ENCODE measurements at regions not wholly inside any gene's neighbourhood (a gene's known extent, or its start where the extent isn't known, plus 50 kb on each side); places are given as distances from the start of the nearest gene placed in this dataset.
A peak's percentile ranks its signal among the peaks of the same experiment; 100 is the strongest.

GRCh38 chr9:28209130-28209529 is 635.8 kb upstream of the C9orf72 start:
- intact Hi-C loops (cut with micrococcal nuclease; ENCODE audit: unreplicated experiment), result no loop called here
- ATAC-seq (no peak), DNase-seq (ENCODE audit: low read depth, low spot score) (no peak)
- no TSS peak for BruUV-seq (replicated peaks)
- ChIA-PET POLR2A (no interaction called here), CTCF (no interaction called here)
- TF ChIP-seq TCF7L2 (IDR thresholded peaks at IDR 0.05; ENCODE audit: low read depth, low read length) (no peak), SIN3A (IDR thresholded peaks at IDR 0.05; ENCODE audit: borderline replicate concordance, insufficient read depth, low read depth, low read length) (no peak), REST (IDR thresholded peaks at IDR 0.05; ENCODE audit: insufficient read depth in 1 of 2, low read depth in 2 of 2, low read length in 1 of 2) (no peak), CTCF (IDR thresholded peaks at IDR 0.05) (no peak), POLR2AphosphoS5 (IDR thresholded peaks at IDR 0.05; ENCODE audit: low read depth, low read length) (no peak)
- in situ Hi-C loops (cut with HindIII; ENCODE audit: low pct_unique_long_range_greater_than_20kb, low sequenced_read_pairs), result no loop called here
- H3K9me3 ChIP-seq (ENCODE audit: control insufficient read depth, insufficient read depth, low read depth, low read length), result no peaks in the 10 kb centered on the region
- no peaks in the 10 kb centered on the region for H3K27me3 ChIP-seq (ENCODE audit: control insufficient read depth, insufficient read depth, low read length)
- no peaks in the 10 kb centered on the region for H3K4me1 ChIP-seq (ENCODE audit: control insufficient read depth, insufficient read depth, low read length)
- H3K27ac ChIP-seq (ENCODE audit: low read length), result no peak overlapping the region
- no peaks in the 10 kb centered on the region for H3K36me3 ChIP-seq (ENCODE audit: control insufficient read depth, insufficient read depth, low read length)
- H3K4me3 ChIP-seq (ENCODE audit: low read depth in 2 of 2, low read length in 2 of 2), result no peak overlapping the region

GRCh38 chr9:28212979-28213378 is 639.7 kb upstream of the C9orf72 start:
- Histone ChIP-seq H3K4me1 (ENCODE audit: control insufficient read depth, insufficient read depth, low read length) (no peaks in the 10 kb centered on the region), H3K9me3 (ENCODE audit: control insufficient read depth, insufficient read depth, low read depth, low read length) (no peaks in the 10 kb centered on the region), H3K4me3 (ENCODE audit: low read depth in 2 of 2, low read length in 2 of 2) (no peak overlapping the region), H3K36me3 (ENCODE audit: control insufficient read depth, insufficient read depth, low read length) (no peaks in the 10 kb centered on the region), H3K27me3 (ENCODE audit: control insufficient read depth, insufficient read depth, low read length) (no peaks in the 10 kb centered on the region), H3K27ac (ENCODE audit: low read length) (no peak overlapping the region)
- in situ Hi-C loops (cut with HindIII; ENCODE audit: low pct_unique_long_range_greater_than_20kb, low sequenced_read_pairs) (no loop called here), intact Hi-C loops (cut with micrococcal nuclease; ENCODE audit: unreplicated experiment) (no loop called here)
- BruUV-seq (replicated peaks), result no TSS peak
- POLR2A ChIA-PET, result no interaction called here
- CTCF ChIA-PET, result no interaction called here
- ATAC-seq, result peak; percentile 80; the same call in 1 of the 2 replicates
- peak; percentile 8 for DNase-seq (ENCODE audit: low read depth, low spot score)
- TF ChIP-seq REST (IDR thresholded peaks at IDR 0.05; ENCODE audit: insufficient read depth in 1 of 2, low read depth in 2 of 2, low read length in 1 of 2) (no peak), CTCF (IDR thresholded peaks at IDR 0.05) (no peak), SIN3A (IDR thresholded peaks at IDR 0.05; ENCODE audit: borderline replicate concordance, insufficient read depth, low read depth, low read length) (no peak), TCF7L2 (IDR thresholded peaks at IDR 0.05; ENCODE audit: low read depth, low read length) (peak; percentile 57; the same call in 1 of the 2 replicates), POLR2AphosphoS5 (IDR thresholded peaks at IDR 0.05; ENCODE audit: low read depth, low read length) (no peak)
